ENCODE measurements at regions not wholly inside any gene's neighbourhood (a gene's known extent, or its start where the extent isn't known, plus 50 kb on each side); places are given as distances from the start of the nearest gene placed in this dataset.
"Not testable (repeated sequence)": the region's sequence is repeated elsewhere in the genome, so short reads cannot be mapped to it uniquely, and the experiment has no call there.

- DNase-seq: no peak
These were observed 50.7 kb upstream of the DIAPH3 start for GRCh38 chr13:60214213-60215055.

- no peak for DNase-seq
These were observed 56.3 kb upstream of the DIAPH3 start for GRCh38 chr13:60220072-60220471.

DNA sequence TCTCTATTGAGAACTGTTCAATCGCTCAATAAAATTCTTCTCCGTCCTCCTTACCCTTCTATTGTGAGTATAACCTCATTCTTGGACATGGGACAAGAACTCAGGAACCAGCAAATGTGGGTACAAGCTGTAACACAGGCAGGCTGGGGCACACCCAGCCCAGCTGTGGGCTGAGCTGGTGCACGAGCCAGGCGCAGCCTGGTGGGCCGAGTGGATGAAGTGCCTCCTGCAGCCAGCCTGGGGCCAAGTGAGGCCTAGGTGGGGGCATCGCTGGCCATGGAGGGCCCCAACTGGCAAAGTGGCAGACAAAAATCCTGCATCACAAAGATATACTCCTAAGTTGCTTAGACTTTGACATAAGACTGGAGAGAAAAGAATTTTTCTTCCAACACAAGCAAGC, 57.9 kb upstream of the DIAPH3 start:
- DNase-seq: no peak

- no peak for DNase-seq
These were observed 62.8 kb upstream of the DIAPH3 start for GRCh38 chr13:60226507-60226906.

DNA sequence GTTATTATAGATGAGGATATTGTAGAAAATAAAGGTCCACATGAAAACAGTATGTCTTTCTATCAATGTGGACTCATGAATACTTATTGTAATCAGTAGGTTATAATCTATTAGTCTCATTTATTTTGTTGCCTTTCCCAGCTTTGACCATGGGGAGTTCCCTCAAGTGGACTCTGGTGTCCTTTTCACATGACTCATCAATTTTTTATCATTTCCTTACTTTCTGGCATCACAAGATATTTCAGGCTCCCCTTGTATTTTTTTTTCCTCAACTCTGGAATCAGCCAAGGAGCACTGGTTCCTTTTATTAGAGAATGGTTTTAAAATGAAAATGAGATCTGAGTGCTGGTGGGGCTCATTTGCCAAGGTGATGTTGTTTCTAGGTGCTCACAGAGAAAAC, 63.4 kb upstream of the DIAPH3 start:
- DNase-seq: no peak

DNA sequence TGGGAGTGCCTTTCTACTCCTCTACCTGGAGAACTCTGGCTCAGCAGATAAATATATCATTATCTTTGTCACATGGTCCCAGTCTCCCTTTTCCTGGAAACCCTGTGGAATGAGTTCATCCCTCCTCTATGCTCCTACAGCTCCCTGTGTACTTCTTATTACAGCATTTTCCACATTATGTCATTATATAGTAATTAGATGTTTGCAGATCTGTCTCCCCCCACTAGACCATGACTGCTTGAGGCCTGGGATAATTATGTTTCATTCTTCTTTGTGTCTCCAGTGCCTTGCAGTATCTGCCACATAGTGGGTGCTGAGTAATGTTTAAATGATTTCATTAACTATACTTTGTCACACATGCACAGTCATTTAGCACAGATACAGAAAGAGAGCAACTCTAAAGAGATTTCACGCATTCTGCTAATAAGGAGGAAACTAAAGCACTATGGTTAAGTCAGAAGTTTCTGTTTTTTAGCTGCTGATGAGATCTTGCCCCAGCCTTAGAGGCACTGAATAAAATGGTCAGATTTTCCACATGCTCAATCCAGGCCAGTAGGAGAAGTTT, 66.1 kb upstream of the DIAPH3 start:
- no peak for DNase-seq

DNA sequence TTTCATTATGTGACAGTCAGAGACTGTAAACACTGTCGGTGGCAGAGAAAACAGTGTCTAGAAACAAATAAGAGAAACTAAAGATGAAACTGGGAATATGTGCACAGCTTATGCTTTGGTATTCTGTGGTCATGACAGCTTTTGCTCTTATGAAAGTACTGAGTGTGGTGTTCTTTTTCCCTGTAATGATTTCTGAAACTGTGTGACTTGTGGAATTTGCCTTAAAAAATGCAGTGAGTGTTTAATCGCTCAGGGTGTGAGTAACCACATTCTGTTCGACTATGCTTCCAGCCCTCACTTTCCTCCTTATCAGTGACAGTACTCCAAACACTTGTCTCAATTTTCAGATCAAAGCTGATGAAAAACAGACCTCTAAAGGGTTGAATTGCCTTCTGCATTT, 66.9 kb upstream of the DIAPH3 start:
- no peak for DNase-seq

- DNase-seq: no peak
These were observed 78.4 kb upstream of the DIAPH3 start for GRCh38 chr13:60242043-60242595.

GRCh38 chr13:60244381-60244780, 80.7 kb upstream of the DIAPH3 start:
- DNase-seq: no peak

- DNase-seq: not testable (repeated sequence)
These were observed 87.7 kb upstream of the DIAPH3 start for GRCh38 chr13:60251419-60251818.

- no peak for DNase-seq
These were observed 94.6 kb upstream of the DIAPH3 start for GRCh38 chr13:60258349-60258748.

DNA sequence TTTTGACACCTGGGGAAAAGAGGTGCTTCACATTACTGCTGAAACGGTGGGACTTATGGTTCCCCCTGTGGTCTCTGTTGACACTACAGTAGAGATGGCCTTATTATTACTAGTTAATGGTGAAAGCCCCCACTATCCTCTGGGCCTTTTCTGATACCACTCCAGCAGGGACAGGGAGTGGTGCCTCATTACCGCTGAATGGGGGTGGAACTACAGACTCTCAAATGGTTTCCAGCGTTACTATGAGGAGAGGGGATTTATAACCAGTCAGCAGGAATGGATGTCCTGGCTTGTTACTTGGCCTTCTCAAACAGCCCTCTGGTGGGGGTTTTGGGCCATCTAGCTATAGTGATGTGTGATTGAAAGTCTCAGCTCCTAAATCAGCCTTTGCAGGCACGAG, 96.7 kb upstream of the DIAPH3 start:
- DNase-seq: no peak

- no peak for DNase-seq
These were observed 98.0 kb upstream of the DIAPH3 start for GRCh38 chr13:60261432-60262351.

- no peak for DNase-seq
These were observed 101.8 kb upstream of the DIAPH3 start for GRCh38 chr13:60265566-60265965.

- DNase-seq: no peak
These were observed 103.9 kb upstream of the DIAPH3 start for GRCh38 chr13:60267498-60268202.

DNA sequence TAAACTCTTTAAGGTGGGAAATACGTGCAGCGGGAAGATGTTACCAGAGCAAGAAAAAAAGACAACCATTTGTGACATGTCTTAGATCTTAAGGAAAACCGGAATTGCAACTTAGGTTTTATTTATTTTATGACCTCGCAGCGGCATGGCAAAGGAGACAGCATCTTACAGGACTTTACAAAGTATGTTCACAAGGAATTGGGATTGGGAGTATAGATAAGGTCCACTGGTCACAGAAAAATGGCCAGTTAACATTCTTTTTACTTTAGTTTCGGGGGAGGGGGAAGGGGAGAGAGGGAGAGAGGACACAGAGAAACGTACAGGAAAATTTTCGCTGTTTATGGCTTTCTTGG, 104.5 kb upstream of the DIAPH3 start:
- DNase-seq: no peak

- DNase-seq: no peak
These were observed 110.3 kb upstream of the DIAPH3 start for GRCh38 chr13:60273971-60274527.

DNA sequence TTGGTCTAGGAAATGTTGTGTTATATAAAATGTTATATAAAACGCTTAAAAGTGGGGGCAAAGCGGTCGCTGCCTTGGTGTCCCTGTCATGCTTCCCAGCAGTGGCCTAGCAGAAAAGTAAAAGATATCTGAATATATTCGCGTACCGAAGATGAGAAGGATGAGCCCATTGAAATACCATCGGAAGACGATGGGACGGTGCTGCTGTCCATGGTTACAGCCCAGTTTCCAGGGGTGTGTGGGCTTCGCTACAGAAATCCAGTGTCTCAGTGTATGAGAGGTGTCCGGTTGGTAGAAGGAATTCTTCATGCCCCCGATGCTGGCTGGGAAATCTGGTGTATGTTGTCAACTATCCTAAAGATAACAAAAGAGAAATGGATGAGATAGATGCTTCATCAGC, 110.9 kb upstream of the DIAPH3 start:
- no peak for DNase-seq

DNA sequence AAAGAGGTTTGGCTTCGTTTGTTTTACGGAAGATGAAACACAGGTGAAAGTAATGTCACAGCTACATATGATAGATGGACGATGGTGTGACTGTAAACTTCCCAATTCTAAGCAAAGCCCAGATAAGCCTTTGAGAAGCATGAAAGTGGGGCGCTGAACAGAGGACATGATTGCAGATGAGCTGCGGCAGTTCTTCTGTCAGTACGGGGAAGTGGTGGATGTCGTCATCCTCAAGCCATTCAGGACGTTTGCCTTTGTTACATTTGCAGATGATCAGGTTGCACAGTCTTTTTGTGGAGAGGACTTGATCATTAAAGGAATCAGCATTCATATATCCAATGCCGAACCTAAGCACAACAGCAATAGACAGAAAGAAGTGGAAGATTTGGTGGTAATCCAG, 111.5 kb upstream of the DIAPH3 start:
- DNase-seq: no peak

- DNase-seq: not testable (repeated sequence)
These were observed 116.5 kb upstream of the TDRD3 start for GRCh38 chr13:60280524-60280923.

DNA sequence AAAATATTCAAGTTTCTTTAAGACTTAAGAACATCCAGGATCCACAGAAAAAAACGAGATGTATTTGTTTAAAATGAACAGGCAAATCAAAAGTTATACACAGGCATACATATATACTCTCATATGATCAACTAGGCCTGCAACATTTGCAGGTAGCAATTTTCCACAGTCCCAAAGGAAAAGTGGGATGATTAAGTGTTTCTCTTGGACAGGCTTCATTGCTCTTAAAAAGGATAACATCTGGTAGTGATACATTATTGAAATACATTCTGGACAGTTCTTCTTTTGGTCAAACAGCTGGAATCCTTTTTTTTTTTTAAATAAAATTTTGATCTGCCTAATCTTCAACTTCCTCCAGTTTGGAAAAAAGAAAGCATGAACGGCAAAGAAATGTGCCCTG, 114.8 kb upstream of the TDRD3 start:
- peak; percentile 1 for DNase-seq

DNA sequence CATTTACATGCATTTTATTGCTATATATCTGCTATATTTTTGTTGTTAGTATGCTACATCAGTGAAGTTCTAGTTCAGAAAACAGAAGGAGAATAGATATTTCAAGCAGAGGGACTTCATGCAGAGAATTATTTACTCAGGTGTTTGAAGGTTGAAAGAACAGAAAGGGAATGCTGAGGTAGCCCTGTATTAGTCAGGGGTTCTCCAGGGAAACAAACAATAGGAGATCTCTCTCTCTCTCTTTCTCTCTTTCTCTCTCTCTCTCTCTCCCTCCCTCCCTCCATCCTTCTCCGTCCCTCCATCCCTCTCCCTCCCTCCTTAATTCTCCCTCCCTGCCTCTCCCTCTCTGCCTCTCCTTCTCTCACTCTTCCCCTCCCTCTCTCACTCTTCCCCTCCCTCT, 114.3 kb upstream of the TDRD3 start:
- DNase-seq: no peak

Data from DMS 273 treated with DMSO at 0.1 percent for 48 hours (cell line).